Upper lobe of left lung (tissue), 6 donors: ENCODE measurements at regions not wholly inside any gene's neighbourhood (a gene's known extent, or its start where the extent isn't known, plus 50 kb on each side); places are given as distances from the start of the nearest gene placed in this dataset.

ENCODE experiments used
- ATAC-seq, 2 donors: fragments of 200-7000 bp; cut with Tn5 transposase; one replicate each; pipeline ENCODE4 v1.9.1; 2022; ENCODE audit warnings: mild to moderate bottlenecking in 2 of 2, moderate library complexity in 2 of 2; ENCODE audit not compliant: low FRiP score in 2 of 2
- DNase-seq, 2 donors: peaks; one replicate each; pipeline ENCODE4 v3.0.0-alpha.2; 2019 to 2020
- H3K27ac ChIP-seq, 4 donors: fragments of 200-600 bp; sonication (generic); one replicate each; pipeline ENCODE4 v1.5.1; 2016 to 2019
- H3K27me3 ChIP-seq, 4 donors: fragments of 200-600 bp; sonication (generic); one replicate each; pipeline ENCODE4 v1.5.1; 2017 to 2019
- H3K36me3 ChIP-seq, 4 donors: fragments of 200-600 bp; sonication (generic); one replicate each; pipeline ENCODE4 v1.5.1; 2016 to 2019
- H3K4me1 ChIP-seq, 4 donors: fragments of 200-600 bp; sonication (generic); one replicate each; pipeline ENCODE4 v1.5.1; 2018 to 2019
- H3K4me3 ChIP-seq, 4 donors: fragments of 200-600 bp; sonication (generic); one replicate each; pipeline ENCODE4 v1.5.1; 2017 to 2019; ENCODE audit warnings: mild to moderate bottlenecking in 2 of 4, moderate library complexity in 1 of 4
- H3K9me3 ChIP-seq, 4 donors: fragments of 200-600 bp; sonication (generic); one replicate each; pipeline ENCODE4 v1.5.1; 2018 to 2019
- CTCF ChIP-seq, 6 experiments: fragments of 450-650 bp in 4 of 6; fragments of 200-600 bp in 2 of 6; sonication (generic) in 2 of 6; IDR thresholded peaks; one replicate each; pipeline ENCODE4 v1.5.1; 2016 to 2019; ENCODE audit warnings: antibody characterized with exemption in 6 of 6
- EP300 ChIP-seq, 4 donors: sonication (generic); formaldehyde crosslinking; IDR thresholded peaks; one replicate each; pipeline ENCODE4 v1.5.1; 2017; ENCODE audit warnings: antibody characterized with exemption in 4 of 4, control low read depth in 2 of 4
- POLR2A ChIP-seq, 4 donors: fragments of 450-650 bp; IDR thresholded peaks; one replicate each; pipeline ENCODE4 v1.5.1; 2016 to 2017; ENCODE audit warnings: antibody characterized with exemption in 4 of 4, mild to moderate bottlenecking in 2 of 4
- POLR2AphosphoS5 ChIP-seq, 2 donors: sonication (generic); formaldehyde crosslinking; IDR thresholded peaks; one replicate each; pipeline ENCODE4 v1.5.1; 2017; ENCODE audit warnings: antibody characterized with exemption in 2 of 2
- WGBS, 2 donors: methylation state at CpG; one replicate each; pipeline ENCODE4 v1.1.5; 2017 to 2018; 5-methylcytosine and 5-hydroxymethylcytosine counted together
- donor health status: DM: no; HTN: no; CAD: no; lungs with moderate emphysema.
- donor health status: DM: no; HTN: yes; CAD: no; lungs with severe emphysema.

- no peak for TF ChIP-seq POLR2A (IDR thresholded peaks at IDR 0.05)
- WGBS, 2 donors, result 88 to 92% methylated on average over 11 to 15 of the region's 15 CpGs
- Histone ChIP-seq H3K4me1 (peaks cover 0 to 7% (median 3%) of the 10 kb centered on the region in 4 donors), H3K9me3 (no peaks in the 10 kb centered on the region), H3K4me3 (no peak overlapping the region), H3K27ac (no peak overlapping the region), H3K27me3 (no peaks in the 10 kb centered on the region), H3K36me3 (peaks cover 4 to 60% (median 35%) of the 10 kb centered on the region in 4 donors)
- ATAC-seq (no peak), DNase-seq (no peak)
These were observed 139.2 kb downstream of the CRYBB2 start for GRCh38 chr22:25358421-25359170.

- no peaks in the 10 kb centered on the region for H3K27me3 ChIP-seq
- WGBS, 2 donors, result 90 to 94% methylated on average over 2 to 26 of the region's 26 CpGs
- no peak overlapping the region for H3K27ac ChIP-seq
- DNase-seq (peak in 1 of 2 donors; percentile 18), ATAC-seq (no peak)
- TF ChIP-seq EP300 (IDR thresholded peaks at IDR 0.05) (no peak), POLR2A (IDR thresholded peaks at IDR 0.05) (no peak), POLR2AphosphoS5 (IDR thresholded peaks at IDR 0.05) (no peak), CTCF (IDR thresholded peaks at IDR 0.05) (no peak)
- no peaks in the 10 kb centered on the region for H3K9me3 ChIP-seq
- peaks cover 8 to 19% (median 13%) of the 10 kb centered on the region in 4 donors for H3K4me1 ChIP-seq
- H3K4me3 ChIP-seq, result no peak overlapping the region
- peaks cover 4 to 48% (median 24%) of the 10 kb centered on the region in 4 donors for H3K36me3 ChIP-seq
These were observed 140.3 kb downstream of the CRYBB2 start for GRCh38 chr22:25359601-25360261.

- peaks cover 11 to 25% (median 19%) of the 10 kb centered on the region in 4 donors for H3K4me1 ChIP-seq
- no peak overlapping the region for H3K27ac ChIP-seq
- no peak for ATAC-seq
- H3K9me3 ChIP-seq, result no peaks in the 10 kb centered on the region
- WGBS, 2 donors, result 92 to 95% methylated on average over 11 to 12 of the region's 12 CpGs
- peak in 1 of 2 donors; percentile 12 for DNase-seq
- TF ChIP-seq CTCF (IDR thresholded peaks at IDR 0.05) (no peak), POLR2AphosphoS5 (IDR thresholded peaks at IDR 0.05) (no peak), POLR2A (IDR thresholded peaks at IDR 0.05) (no peak), EP300 (IDR thresholded peaks at IDR 0.05) (no peak)
- H3K36me3 ChIP-seq, result peaks cover 4 to 42% (median 24%) of the 10 kb centered on the region in 4 donors
- H3K27me3 ChIP-seq, result no peaks in the 10 kb centered on the region
- H3K4me3 ChIP-seq, result no peak overlapping the region
These were observed 141.0 kb downstream of the CRYBB2 start for GRCh38 chr22:25360411-25360810.

- whole genome bisulfite sequencing, 2 donors, result 94 to 97% methylated on average over 10 to 15 of the region's 15 CpGs
- ATAC-seq (no peak), DNase-seq (peak in 1 of 2 donors; percentile 14)
- Histone ChIP-seq H3K36me3 (peaks cover 4 to 39% (median 24%) of the 10 kb centered on the region in 4 donors), H3K4me3 (no peak overlapping the region), H3K27me3 (no peaks in the 10 kb centered on the region), H3K27ac (no peak overlapping the region), H3K4me1 (peaks cover 15 to 30% (median 21%) of the 10 kb centered on the region in 4 donors), H3K9me3 (no peaks in the 10 kb centered on the region)
- TF ChIP-seq POLR2A (IDR thresholded peaks at IDR 0.05) (no peak), POLR2AphosphoS5 (IDR thresholded peaks at IDR 0.05) (no peak), EP300 (IDR thresholded peaks at IDR 0.05) (no peak), CTCF (IDR thresholded peaks at IDR 0.05) (no peak)
These were observed 141.6 kb downstream of the CRYBB2 start for GRCh38 chr22:25360891-25361645.

- ATAC-seq, result no peak
- H3K27me3 ChIP-seq, result no peaks in the 10 kb centered on the region
- peaks cover 4 to 33% (median 22%) of the 10 kb centered on the region in 4 donors for H3K36me3 ChIP-seq
- peaks cover 18 to 38% (median 23%) of the 10 kb centered on the region in 4 donors for H3K4me1 ChIP-seq
- H3K9me3 ChIP-seq, result no peaks in the 10 kb centered on the region
- no peak for TF ChIP-seq EP300 (IDR thresholded peaks at IDR 0.05)
- no peak for TF ChIP-seq POLR2AphosphoS5 (IDR thresholded peaks at IDR 0.05)
- TF ChIP-seq POLR2A (IDR thresholded peaks at IDR 0.05), result no peak
- TF ChIP-seq CTCF (IDR thresholded peaks at IDR 0.05), result no peak
- DNase-seq, result no peak
- no peak overlapping the region for H3K27ac ChIP-seq
- WGBS, 2 donors, result 80 to 82% methylated on average over 4 of the region's 4 CpGs
- no peak overlapping the region for H3K4me3 ChIP-seq
These were observed 142.4 kb downstream of the CRYBB2 start for GRCh38 chr22:25361899-25362214.
